ENCODE measurements at regions not wholly inside any gene's neighbourhood (a gene's known extent, or its start where the extent isn't known, plus 50 kb on each side); places are given as distances from the start of the nearest gene placed in this dataset.

DNA sequence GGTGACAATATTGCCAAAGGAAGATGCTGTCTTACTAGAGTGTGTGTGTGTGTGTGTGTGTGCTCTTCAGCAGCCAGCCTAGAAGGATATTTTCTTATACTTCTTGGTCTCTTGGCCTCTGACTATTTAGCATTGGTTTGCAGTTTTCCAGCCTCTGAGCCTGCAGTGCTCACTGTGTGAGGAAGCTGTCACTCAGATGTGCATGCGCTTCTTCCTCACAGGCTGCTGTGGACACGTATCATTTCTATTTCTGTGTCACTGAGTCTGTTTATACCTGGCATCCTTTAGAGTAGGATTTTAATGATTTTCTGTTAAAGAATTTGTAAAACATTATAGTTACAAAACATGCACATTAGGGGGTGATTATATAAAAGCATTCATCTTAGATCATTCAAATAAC lies 83.3 kb downstream of the ALDH8A1 start:
- H3K27me3 ChIP-seq (ENCODE audit: control insufficient read depth in 5 of 5, insufficient read depth in 4 of 5, low read length in 5 of 5) = no peaks in the 10 kb centered on the region

DNA sequence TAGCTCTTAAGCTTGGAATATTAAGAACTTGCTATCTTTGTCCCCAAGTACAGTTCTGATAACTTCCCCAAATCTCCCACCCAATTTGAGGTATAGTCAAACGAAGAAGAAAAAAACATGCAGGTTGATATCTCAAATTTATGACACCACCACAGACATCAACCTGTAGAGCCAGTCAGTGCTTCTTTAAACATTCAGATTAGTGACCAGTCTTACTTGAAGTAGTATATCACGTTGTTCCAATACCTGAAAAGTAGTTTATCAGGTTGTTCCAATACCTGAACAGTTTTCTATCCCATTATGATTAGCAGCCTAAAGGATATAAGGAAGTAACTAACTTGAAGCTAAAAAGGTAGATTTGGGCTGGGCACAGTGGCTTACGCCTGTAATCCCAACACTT lies 85.3 kb downstream of the ALDH8A1 start:
- no peaks in the 10 kb centered on the region for H3K27me3 ChIP-seq (ENCODE audit: control insufficient read depth in 5 of 5, insufficient read depth in 4 of 5, low read length in 5 of 5)
- H3K4me1 ChIP-seq (ENCODE audit: control insufficient read depth in 5 of 5, insufficient read depth in 5 of 5, low read length in 5 of 5) = no peaks in the 10 kb centered on the region
- no peak overlapping the region for H3K27ac ChIP-seq (ENCODE audit: low read depth, low read length)
- no peak overlapping the region for H3K9ac ChIP-seq (ENCODE audit: low read length in 5 of 5)
- no peak overlapping the region for H3K4me3 ChIP-seq (ENCODE audit: low read depth in 1 of 5, low read length in 5 of 5)
- H3K9me3 ChIP-seq (ENCODE audit: control insufficient read depth in 5 of 5, low read length in 5 of 5) = no peaks in the 10 kb centered on the region
- no peaks in the 10 kb centered on the region for H3K36me3 ChIP-seq (ENCODE audit: control insufficient read depth in 5 of 5, insufficient read depth in 5 of 5, low read length in 5 of 5)

More for the DNA sequence above, 83.3 kb downstream of the ALDH8A1 start:
- H3K27ac ChIP-seq (ENCODE audit: low read depth, low read length) = no peak overlapping the region
- no peaks in the 10 kb centered on the region for H3K36me3 ChIP-seq (ENCODE audit: control insufficient read depth in 5 of 5, insufficient read depth in 5 of 5, low read length in 5 of 5)
- H3K9me3 ChIP-seq (ENCODE audit: control insufficient read depth in 5 of 5, low read length in 5 of 5) = no peaks in the 10 kb centered on the region
- no peaks in the 10 kb centered on the region for H3K4me1 ChIP-seq (ENCODE audit: control insufficient read depth in 5 of 5, insufficient read depth in 5 of 5, low read length in 5 of 5)
- no peak overlapping the region for H3K9ac ChIP-seq (ENCODE audit: low read length in 5 of 5)
- no peak overlapping the region for H3K4me3 ChIP-seq (ENCODE audit: low read depth in 1 of 5, low read length in 5 of 5)

- H3K9me3 ChIP-seq (ENCODE audit: control insufficient read depth in 5 of 5, low read length in 5 of 5) = no peaks in the 10 kb centered on the region
- H3K4me1 ChIP-seq (ENCODE audit: control insufficient read depth in 5 of 5, insufficient read depth in 5 of 5, low read length in 5 of 5) = no peaks in the 10 kb centered on the region
- H3K4me3 ChIP-seq (ENCODE audit: low read depth in 1 of 5, low read length in 5 of 5) = no peak overlapping the region
- no peak overlapping the region for H3K9ac ChIP-seq (ENCODE audit: low read length in 5 of 5)
- no peak overlapping the region for H3K27ac ChIP-seq (ENCODE audit: low read depth, low read length)
- no peaks in the 10 kb centered on the region for H3K36me3 ChIP-seq (ENCODE audit: control insufficient read depth in 5 of 5, insufficient read depth in 5 of 5, low read length in 5 of 5)
- no peaks in the 10 kb centered on the region for H3K27me3 ChIP-seq (ENCODE audit: control insufficient read depth in 5 of 5, insufficient read depth in 4 of 5, low read length in 5 of 5)
Observed at GRCh38 chr6:134863763-134864510, 86.0 kb downstream of the ALDH8A1 start.

DNA sequence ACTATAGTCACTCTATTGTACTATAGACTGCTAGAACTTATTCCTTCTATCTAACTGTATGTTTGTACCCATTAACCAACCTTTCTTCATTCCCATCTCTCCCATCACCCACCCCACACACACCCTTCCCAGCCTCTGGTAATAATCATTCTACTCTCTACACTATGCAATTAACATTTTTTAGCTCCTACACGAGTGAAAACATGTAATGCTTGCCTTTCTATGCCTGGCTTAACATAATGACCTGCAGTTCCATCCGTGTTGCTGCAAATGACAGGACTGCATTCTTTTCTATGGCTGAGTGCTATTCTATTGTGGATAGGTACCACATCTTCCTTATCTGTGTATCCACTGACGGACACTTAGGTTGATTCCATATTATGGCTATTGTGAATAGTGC lies 95.5 kb downstream of the ALDH8A1 start:
- Histone ChIP-seq H3K4me3 (ENCODE audit: low read depth in 1 of 5, low read length in 5 of 5) (no peak overlapping the region), H3K36me3 (ENCODE audit: control insufficient read depth in 5 of 5, insufficient read depth in 5 of 5, low read length in 5 of 5) (no peaks in the 10 kb centered on the region), H3K27ac (ENCODE audit: low read depth, low read length) (no peak overlapping the region), H3K9me3 (ENCODE audit: control insufficient read depth in 5 of 5, low read length in 5 of 5) (no peaks in the 10 kb centered on the region), H3K9ac (ENCODE audit: low read length in 5 of 5) (no peak overlapping the region), H3K4me1 (ENCODE audit: control insufficient read depth in 5 of 5, insufficient read depth in 5 of 5, low read length in 5 of 5) (peaks cover 0 to 10% (median 0%) of the 10 kb centered on the region in 5 donors), H3K27me3 (ENCODE audit: control insufficient read depth in 5 of 5, insufficient read depth in 4 of 5, low read length in 5 of 5) (no peaks in the 10 kb centered on the region)

DNA sequence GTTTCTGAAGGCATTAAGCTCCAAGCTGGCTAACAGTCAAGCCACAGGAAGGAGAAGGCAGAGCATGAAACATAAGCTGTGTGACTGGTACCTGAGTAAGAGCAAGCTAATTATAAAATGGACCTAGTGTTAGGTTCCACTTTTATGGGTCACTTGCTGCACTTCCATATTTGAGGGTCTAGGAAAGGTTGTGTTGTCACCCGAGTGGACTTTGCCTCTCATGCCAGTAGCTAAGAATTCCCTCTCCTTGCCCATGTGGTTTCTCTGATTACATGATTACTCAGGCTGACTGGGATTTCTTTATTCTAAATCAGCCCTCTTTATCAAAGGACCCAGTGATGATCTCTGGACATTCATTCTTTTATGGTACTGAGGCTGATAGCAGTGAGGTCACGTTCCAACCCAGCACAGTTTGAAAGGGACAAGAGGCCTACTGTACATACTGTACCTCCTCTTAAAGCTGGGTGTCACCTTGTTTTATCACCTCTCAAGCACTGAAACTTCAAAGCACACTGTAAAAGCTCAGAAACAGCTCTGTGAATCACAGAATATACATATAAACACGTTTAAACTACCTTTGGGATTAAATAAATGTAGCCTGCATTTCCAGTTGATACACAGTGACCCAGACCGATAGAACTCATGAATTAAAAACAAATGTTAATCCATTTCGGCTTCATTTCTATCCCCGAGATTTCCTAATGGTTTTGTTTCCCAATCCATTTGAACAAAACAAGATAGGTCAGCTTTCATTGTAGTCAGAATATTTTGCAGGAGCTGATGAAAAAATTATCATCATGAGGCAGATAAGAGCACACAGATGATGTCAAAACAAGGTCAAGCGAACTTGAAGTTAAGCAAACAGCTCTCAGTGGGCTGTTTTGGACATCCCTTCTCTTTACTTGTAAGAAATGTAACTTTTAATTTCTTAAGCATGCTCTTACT lies 96.5 kb downstream of the ALDH8A1 start:
- Histone ChIP-seq H3K36me3 (ENCODE audit: control insufficient read depth in 5 of 5, insufficient read depth in 5 of 5, low read length in 5 of 5) (no peaks in the 10 kb centered on the region), H3K9me3 (ENCODE audit: control insufficient read depth in 5 of 5, low read length in 5 of 5) (no peaks in the 10 kb centered on the region), H3K27me3 (ENCODE audit: control insufficient read depth in 5 of 5, insufficient read depth in 4 of 5, low read length in 5 of 5) (no peaks in the 10 kb centered on the region), H3K4me3 (ENCODE audit: low read depth in 1 of 5, low read length in 5 of 5) (no peak overlapping the region), H3K9ac (ENCODE audit: low read length in 5 of 5) (no peak overlapping the region), H3K4me1 (ENCODE audit: control insufficient read depth in 5 of 5, insufficient read depth in 5 of 5, low read length in 5 of 5) (peaks cover 0 to 10% (median 0%) of the 10 kb centered on the region in 5 donors), H3K27ac (ENCODE audit: low read depth, low read length) (no peak overlapping the region)

DNA sequence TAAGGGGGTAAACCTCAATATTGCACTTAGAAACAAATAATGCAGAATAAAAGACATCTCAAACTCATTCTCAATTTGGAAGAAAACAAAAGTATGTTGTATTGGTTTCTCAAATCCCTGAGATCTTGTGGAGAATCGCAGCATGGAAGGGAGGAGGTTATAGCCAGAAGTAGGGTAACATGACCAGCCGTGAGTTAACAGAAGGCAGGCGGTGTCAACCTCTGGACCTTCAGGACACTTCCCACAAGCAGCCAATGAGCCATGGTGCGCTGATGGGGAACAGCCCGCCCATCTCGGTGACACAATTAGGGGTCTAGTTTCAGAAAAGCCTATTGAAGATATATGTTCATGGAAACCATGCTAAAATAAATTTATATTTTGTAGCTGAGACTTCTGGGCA lies 98.4 kb downstream of the ALDH8A1 start:
- Histone ChIP-seq H3K4me1 (ENCODE audit: control insufficient read depth in 5 of 5, insufficient read depth in 5 of 5, low read length in 5 of 5) (peaks cover 0 to 10% (median 0%) of the 10 kb centered on the region in 5 donors), H3K9me3 (ENCODE audit: control insufficient read depth in 5 of 5, low read length in 5 of 5) (no peaks in the 10 kb centered on the region), H3K4me3 (ENCODE audit: low read depth in 1 of 5, low read length in 5 of 5) (no peak overlapping the region), H3K27ac (ENCODE audit: low read depth, low read length) (no peak overlapping the region), H3K36me3 (ENCODE audit: control insufficient read depth in 5 of 5, insufficient read depth in 5 of 5, low read length in 5 of 5) (no peaks in the 10 kb centered on the region), H3K27me3 (ENCODE audit: control insufficient read depth in 5 of 5, insufficient read depth in 4 of 5, low read length in 5 of 5) (no peaks in the 10 kb centered on the region), H3K9ac (ENCODE audit: low read length in 5 of 5) (no peak overlapping the region)

- no peaks in the 10 kb centered on the region for H3K36me3 ChIP-seq (ENCODE audit: control insufficient read depth in 5 of 5, insufficient read depth in 5 of 5, low read length in 5 of 5)
- peaks cover 0 to 10% (median 0%) of the 10 kb centered on the region in 5 donors for H3K4me1 ChIP-seq (ENCODE audit: control insufficient read depth in 5 of 5, insufficient read depth in 5 of 5, low read length in 5 of 5)
- no peaks in the 10 kb centered on the region for H3K9me3 ChIP-seq (ENCODE audit: control insufficient read depth in 5 of 5, low read length in 5 of 5)
- no peaks in the 10 kb centered on the region for H3K27me3 ChIP-seq (ENCODE audit: control insufficient read depth in 5 of 5, insufficient read depth in 4 of 5, low read length in 5 of 5)
- no peak overlapping the region for H3K27ac ChIP-seq (ENCODE audit: low read depth, low read length)
- H3K9ac ChIP-seq (ENCODE audit: low read length in 5 of 5) = no peak overlapping the region
- H3K4me3 ChIP-seq (ENCODE audit: low read depth in 1 of 5, low read length in 5 of 5) = no peak overlapping the region
Observed at GRCh38 chr6:134850721-134851305, 99.1 kb downstream of the ALDH8A1 start.

GRCh38 chr6:134849920-134850447 lies 99.9 kb downstream of the ALDH8A1 start:
- H3K4me1 ChIP-seq (ENCODE audit: control insufficient read depth in 5 of 5, insufficient read depth in 5 of 5, low read length in 5 of 5) = peaks cover 0 to 7% (median 0%) of the 10 kb centered on the region in 5 donors
- H3K9me3 ChIP-seq (ENCODE audit: control insufficient read depth in 5 of 5, low read length in 5 of 5) = no peaks in the 10 kb centered on the region
- no peaks in the 10 kb centered on the region for H3K36me3 ChIP-seq (ENCODE audit: control insufficient read depth in 5 of 5, insufficient read depth in 5 of 5, low read length in 5 of 5)
- no peak overlapping the region for H3K27ac ChIP-seq (ENCODE audit: low read depth, low read length)
- H3K27me3 ChIP-seq (ENCODE audit: control insufficient read depth in 5 of 5, insufficient read depth in 4 of 5, low read length in 5 of 5) = no peaks in the 10 kb centered on the region
- no peak overlapping the region for H3K9ac ChIP-seq (ENCODE audit: low read length in 5 of 5)
- no peak overlapping the region for H3K4me3 ChIP-seq (ENCODE audit: low read depth in 1 of 5, low read length in 5 of 5)

DNA sequence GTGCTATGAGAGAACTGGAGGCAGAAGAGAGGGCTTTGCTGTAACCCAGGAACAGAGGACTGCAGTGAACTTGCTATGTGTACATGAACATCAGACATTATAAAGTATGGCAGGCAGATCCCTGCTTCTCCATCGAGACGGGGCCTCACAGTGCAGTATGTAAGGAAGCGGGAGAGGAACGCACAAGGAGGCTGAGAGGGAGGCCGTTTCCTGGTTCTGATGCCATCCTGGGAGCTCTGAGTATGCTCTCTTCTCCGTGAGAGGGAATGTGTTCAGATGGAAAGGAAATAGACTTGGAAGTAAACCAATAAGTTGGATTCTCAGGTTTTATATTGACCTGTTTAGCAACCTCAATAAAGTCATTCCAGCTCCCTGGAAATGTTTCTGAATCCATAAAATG lies 101.8 kb downstream of the ALDH8A1 start:
- no peak overlapping the region for H3K27ac ChIP-seq (ENCODE audit: low read depth, low read length)

More for the DNA sequence above, 101.8 kb downstream of the ALDH8A1 start:
- peaks cover 0 to 2% (median 0%) of the 10 kb centered on the region in 5 donors for H3K27me3 ChIP-seq (ENCODE audit: control insufficient read depth in 5 of 5, insufficient read depth in 4 of 5, low read length in 5 of 5)
- H3K4me3 ChIP-seq (ENCODE audit: low read depth in 1 of 5, low read length in 5 of 5) = no peak overlapping the region
- H3K9ac ChIP-seq (ENCODE audit: low read length in 5 of 5) = no peak overlapping the region
- no peaks in the 10 kb centered on the region for H3K36me3 ChIP-seq (ENCODE audit: control insufficient read depth in 5 of 5, insufficient read depth in 5 of 5, low read length in 5 of 5)
- H3K4me1 ChIP-seq (ENCODE audit: control insufficient read depth in 5 of 5, insufficient read depth in 5 of 5, low read length in 5 of 5) = no peaks in the 10 kb centered on the region
- no peaks in the 10 kb centered on the region for H3K9me3 ChIP-seq (ENCODE audit: control insufficient read depth in 5 of 5, low read length in 5 of 5)

Measured in subcutaneous abdominal adipose tissue (tissue), 5 donors.